Effector CD8-positive, alpha-beta T cell (primary cell): ENCODE measurements at regions not wholly inside any gene's neighbourhood (a gene's known extent, or its start where the extent isn't known, plus 50 kb on each side); places are given as distances from the start of the nearest gene placed in this dataset.

Source experiments
- DNase-seq: peaks from one replicate; lab custom pipeline; 2025; lab: John Stamatoyannopoulos, UW

DNA sequence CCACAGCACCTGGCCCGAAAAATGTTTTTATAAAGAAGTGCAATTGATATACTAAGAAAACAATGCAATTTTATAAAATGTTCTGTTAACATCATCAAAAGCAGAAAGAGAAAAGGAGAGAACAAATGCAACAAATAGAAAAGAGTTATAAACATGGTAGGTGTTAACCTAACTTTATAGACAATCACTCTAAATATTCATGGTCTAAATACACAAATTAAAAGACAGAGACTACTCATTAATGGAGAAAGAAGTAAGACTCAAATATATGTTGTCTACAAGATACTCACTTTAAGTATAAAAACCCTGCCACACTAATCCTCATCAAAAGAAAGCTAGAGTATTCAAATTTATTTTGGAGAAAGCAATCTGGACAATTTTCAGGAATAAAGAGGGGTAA is 425.3 kb upstream of the ANKRD30A start:
- no peak for DNase-seq

DNA sequence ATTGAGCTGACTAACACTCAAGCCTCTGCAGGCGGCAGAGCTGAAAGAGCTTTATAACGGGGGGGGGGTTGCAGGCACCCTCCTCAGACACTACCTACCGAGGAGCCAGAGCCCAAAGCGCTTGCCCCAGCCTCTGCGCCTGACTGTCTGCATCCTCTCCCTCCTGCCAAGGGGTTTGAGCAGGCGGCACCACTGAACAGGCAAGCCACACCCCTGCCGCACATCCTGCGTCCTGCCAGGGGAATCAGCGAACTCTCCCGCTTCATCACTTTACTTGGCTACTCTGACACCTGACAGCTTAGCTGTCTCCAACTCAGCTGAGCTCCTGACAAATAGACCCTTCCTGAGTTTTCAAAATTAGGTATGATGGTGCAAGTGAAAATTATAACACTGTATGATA is 432.6 kb upstream of the ANKRD30A start:
- DNase-seq: no peak

DNA sequence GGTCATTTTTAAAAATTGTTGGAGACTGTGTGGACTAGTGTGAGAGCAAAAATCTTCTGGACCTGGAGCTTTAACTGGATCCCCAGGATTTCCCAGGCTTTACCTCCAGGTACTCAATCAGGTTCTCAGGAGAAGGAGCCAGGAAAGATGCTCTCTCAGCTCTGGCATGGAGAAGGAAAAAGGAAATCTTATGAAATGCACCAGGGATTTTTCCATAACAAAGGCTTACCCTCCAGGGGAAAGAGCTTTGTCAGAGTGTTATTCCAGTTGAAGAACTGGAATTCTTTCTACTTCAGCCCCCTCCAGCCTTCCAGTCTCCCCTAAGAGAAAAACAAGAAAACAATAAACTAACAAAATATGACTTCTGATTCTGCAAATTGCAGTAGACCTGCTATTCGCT is 436.7 kb upstream of the ANKRD30A start:
- DNase-seq: no peak

DNA sequence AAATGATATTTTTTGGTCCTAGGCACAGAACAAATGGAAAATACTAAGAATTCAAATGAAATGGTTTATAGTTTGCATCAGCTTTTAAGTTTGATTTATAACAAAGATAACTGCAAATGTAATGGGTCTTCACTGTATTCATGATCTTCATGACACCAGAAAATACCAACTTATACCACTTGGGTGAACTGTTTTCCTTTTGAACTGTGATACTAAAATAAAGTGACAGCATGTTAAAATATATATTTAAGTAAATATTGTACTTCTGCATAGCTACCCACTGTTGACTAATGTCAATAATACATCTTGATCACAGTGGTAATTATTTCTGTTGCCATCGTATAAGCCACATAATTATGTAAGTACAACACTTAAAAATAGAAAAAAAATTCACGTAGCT is 442.0 kb upstream of the ANKRD30A start:
- no peak for DNase-seq

DNA sequence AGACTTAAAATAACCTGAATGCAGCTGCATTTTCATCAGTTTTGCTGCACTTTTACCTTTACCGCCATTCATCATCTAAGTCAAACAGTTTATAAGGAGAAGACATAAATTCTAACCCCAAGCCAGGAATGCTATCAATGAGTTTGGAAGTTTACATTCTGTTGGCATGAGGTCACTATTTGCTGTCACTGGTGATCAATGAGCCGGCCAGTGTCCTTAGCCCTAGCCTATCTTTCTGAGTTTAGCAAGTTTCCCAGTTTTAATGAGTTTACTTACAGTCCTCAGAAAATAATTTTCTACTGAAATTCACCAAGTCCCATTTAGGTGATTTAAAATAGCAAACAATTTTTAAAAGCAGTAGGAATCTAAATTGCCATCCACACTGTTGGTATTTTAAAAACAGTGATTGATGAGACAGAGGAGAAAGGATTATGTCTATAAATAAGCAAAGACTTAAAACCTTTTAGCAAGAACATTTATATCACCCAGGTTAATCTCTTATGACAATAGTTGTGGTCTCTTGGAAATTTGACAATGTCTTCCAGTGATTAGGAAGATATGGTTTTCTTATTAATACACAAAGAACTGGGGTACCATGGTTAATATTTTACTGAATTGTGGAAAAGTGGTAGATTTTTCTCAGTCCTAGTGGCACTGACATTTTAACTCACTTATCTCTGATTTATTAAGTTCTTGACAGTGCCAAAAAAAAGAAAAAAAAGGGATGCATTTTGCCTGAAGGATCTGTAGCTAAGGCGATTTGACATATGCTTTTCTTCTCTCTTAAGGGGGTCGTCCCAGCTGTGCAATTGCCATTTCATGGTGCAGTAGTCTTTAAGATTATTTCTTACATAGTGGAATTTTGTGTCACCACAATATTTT is 443.4 kb upstream of the ANKRD30A start:
- DNase-seq: no peak

DNA sequence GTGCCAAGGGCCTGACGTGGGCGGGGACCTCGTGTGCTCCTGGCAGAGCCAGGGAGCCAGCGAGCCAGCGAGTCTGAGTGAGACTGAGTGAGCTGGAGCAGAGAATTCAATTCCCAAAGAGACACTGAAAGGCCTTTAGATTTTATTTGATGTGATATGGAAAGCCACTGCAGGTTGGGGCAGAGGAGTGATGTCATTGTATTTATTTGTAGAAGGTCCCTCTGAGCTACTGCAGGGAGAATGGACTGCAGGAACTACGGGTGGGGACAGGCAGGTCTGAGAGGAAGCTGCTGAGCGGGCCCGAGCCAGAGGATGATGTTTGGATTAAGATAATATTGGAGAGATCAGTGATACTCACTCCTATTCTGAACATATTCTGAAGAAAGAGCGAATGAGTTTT is 445.8 kb upstream of the ANKRD30A start:
- DNase-seq: no peak

DNA sequence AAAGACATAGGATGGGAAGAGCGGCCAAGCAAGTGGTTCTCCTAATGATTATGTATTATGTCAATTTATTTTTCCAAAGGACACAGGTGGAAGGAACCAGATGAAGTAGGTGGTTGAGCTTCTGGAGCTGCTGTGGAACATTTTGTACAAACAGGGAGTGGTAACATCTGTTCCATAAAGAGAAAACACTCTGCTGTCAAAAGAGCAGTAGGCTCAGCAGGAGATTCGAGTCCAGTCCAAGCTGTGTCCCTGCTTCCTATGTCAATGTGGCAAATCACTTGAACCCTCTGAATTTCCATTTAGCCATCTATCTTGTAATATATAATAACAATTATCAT is 448.0 kb upstream of the ANKRD30A start:
- no peak for DNase-seq

DNA sequence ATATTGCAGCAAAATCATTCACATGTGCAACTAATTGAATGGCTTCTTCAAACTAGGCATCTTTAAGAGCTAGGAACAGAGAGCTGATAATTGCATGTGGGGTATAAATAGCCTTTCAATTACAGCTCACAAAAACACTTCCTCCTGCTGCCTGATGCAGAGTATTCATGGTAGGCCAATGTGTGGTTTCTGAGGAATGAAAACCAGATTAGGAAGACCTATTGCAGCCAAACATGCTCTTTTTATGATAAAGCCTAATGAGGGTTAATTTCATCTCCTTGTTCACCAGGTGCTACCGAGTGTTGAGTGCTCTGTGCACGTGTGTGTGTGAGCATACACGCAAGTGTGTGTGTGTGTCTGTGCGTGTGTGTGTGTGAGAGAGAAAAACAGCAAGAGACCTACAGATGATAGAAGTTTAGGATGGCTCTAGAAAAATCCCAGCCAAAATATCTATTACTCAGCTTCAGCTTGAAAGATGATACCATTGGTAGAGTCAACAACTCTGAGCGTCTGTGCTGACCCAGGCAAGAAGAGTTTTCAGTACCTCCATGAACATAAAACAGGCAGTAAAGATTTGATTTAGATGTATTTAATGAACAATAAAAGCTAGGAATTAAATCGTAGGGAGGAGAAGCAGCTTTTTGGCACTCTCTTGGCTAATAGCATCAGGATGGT is 448.5 kb upstream of the ANKRD30A start:
- no peak for DNase-seq

DNA sequence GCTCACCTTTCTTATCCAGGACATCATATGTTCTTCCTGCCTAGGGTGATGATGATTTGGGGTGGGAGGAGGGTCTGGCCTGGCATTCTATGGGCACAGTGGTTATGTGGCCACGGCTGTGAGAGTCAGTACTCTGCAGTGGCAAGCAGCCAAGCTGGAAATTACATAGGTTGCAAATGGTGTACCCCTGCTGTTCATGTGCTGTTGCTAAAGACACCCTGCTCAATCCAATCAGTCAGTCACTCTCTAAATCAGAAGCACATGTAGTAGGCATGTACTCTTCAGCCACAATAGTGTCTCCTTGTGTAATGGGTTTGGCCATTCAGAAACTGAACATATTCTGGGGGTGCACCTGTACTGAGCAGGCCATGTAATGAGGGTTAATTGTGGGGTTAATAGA is 449.1 kb upstream of the ANKRD30A start:
- no peak for DNase-seq

DNA sequence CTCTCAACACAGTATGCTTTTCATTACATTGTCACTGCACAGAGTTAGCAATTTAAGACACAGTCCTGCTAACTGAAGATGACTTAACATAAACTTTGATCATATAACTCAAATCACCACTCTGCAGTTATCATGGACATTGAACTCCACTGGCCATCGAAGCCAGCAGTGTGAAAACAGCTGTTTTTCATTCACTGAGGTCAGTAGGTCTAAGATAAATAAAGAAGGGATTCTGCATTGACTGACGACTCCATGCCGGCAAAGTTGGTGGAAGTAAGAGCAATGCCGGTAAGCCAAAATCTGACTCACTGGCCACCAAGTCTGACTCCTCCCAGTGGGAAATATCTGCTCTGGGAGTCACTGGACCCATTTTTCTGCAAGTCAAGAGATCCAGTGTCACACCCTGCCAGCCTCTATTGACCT is 449.9 kb upstream of the ANKRD30A start:
- no peak for DNase-seq

DNA sequence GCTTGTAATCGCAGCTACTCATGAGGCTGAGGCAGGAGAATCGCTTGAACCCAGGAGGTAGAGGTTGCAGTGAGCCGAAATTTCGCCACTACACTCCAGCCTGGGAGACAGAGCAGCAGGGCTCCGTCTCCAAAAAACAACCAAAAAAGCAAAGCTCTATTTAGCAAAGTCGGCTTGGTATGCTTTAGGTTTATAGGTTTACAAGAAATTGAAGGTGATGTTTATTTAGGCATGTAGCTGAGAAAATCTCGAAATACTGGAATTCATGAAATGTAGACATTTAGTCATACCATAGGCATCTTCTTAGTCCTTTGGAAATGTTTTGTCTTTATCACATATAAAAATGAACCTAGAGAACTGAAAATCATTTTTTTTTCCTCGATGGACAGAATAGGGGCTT is 453.8 kb upstream of the ANKRD30A start:
- DNase-seq: no peak

DNA sequence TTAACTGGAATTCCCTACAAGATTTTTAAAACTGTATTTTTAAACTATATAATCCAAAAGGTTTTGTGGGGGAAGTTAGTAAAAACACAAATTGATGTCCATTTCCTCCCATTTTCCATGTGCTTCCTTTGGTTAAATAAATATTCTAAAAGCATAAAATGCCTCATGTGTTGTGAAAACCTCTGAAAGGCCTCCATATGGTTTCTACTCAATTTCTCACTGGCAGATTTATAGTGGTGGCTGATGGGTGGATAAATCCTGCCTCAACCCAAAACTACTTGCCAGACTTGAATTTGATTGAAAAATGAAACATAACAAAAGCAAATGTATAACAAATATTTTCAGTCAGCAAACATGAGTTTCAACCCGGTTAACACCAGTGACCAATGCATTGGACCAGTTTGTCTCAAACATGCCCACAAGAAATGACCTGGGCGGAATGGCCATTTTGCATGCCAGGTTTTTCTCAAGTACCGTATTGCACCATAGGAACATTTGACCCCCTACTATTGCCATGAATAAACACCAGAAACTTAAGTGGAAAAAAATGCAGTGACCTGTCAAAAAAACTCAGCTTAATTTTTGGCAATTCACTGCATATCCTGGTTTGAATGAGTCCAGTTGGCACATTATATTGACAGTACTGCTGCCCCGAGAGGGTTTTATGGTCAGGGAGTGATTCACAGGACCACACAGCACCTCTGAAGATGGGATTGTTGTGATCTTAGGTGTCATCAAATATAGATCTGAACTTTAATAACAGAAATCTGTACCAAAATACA is 454.6 kb upstream of the ANKRD30A start:
- no peak for DNase-seq

DNA sequence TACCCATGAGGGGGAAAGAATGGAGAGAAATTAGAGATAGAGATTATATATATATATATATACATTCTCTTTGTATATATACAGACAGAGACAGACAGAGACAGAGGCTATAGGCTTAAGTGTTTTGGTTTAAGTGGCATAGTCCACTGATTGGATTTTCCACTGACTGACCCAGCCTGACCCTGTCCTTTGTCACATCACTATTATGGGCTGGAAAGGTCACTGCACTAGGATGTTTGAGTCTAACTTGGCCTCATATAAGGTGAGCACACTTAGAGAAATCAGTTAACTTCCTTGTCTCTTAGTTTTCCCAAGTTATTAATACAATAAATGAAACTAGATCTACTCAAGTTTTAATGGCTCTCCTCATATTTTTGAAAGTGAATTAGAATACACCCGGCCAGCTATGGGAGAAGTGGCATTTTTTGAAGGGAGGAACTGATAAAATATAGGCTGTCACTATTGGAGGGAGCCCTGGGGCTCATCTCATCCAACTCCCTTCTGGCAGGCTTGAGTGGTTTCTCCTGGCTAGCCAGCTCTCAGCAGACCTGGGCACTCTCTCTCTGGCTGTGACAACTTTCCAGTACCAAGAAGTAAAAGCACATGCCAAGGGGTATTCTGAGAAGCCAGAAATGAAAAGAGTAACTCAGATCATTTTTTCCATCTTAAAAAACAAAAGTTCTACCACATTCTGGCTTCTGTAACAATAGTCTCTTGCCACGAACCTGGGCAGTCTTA is 455.6 kb upstream of the ANKRD30A start:
- no peak for DNase-seq

DNA sequence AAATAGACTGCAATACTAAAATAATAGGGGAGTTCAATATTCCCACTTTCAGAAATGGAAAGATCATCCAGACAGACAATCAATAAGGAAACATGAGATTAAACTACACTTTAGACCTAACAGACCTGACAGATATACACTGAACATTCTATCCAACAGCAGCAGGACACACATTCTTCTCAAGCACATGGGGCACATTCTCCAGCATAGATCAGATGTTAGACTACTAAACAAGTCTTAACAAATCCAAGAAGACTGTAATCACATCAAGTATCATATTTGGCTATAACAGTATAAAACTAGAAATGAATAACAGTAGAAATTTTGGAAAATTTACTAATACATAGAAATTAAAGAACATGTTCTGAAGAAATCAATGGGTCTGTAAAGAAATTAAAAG is 458.9 kb upstream of the ANKRD30A start:
- no peak for DNase-seq

DNA sequence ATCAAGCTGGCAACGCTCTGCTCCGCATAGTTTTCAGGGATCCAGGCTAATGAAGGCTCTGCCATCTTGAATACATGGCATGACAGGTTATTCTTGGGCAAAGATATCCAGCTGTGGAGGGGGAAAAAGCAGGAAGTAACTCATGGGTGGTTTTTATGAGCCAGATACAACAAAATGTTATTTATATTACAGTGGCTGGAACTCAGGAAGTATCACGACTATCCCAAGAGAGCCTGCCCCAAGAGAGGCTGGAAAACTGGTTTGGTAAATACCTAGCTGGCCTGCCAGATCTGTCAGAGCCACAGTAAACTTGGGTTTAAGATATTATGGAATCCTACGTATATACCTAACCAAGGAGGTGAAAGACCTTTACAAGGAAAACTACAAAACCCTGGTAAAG is 462.8 kb upstream of the ANKRD30A start:
- no peak for DNase-seq

DNA sequence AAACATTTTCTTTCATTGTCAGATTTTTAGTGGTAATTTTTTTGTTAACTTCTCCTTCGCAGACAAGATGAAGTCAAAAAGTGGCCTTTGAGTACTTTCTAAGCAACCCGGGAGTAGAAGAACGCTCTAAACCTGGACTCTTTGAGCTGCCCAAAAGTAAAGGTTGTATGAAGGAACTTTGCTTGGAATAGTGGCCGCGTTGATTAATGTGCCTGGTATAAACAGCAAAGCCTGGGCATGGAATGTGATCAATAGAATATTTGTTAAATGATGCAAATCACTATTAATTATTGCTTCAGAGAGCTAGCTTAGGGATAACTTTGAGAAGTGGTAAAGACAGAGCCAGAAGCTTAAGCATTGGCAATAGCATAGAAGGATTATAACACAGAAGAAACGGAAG is 475.1 kb upstream of the ANKRD30A start:
- DNase-seq: no peak

DNA sequence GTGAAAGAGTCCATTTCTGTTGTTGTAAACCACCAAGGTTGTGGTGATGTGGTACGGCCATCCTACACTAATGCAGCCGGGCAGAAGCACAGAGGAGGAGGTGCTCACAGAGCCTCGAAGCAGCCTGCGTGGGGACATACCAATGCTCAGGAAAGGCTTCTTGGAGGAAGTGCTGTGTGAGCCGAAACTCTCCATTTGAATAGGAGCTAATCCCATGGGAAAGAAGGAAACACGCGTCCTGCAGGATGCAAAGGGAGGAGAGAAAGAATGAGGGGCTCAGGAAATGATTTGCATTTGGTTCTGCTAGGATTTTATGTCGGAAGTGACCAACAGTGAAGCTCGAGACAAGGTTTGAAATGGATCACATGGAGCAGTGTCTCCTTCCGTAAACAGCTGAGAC is 477.9 kb upstream of the ANKRD30A start:
- no peak for DNase-seq

DNA sequence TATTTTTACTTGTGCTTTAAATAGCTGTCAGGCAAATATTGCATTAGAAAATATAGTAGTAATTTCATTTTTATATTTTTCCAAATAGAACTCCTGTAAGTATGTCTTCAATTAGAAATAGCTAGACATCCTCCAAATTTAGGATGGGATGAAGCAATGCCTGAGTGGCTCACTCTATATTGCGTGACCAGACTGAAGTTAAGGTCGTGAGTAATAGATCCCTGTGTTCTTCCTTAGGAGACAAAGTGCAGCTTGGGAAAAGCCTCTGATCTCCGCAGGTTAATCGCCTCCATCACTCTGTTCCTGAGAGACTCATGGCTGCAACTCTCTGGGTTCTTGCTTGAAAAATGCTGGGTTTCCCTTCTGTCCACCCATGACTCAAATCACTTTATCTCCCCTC is 484.8 kb upstream of the ANKRD30A start:
- DNase-seq: no peak

DNA sequence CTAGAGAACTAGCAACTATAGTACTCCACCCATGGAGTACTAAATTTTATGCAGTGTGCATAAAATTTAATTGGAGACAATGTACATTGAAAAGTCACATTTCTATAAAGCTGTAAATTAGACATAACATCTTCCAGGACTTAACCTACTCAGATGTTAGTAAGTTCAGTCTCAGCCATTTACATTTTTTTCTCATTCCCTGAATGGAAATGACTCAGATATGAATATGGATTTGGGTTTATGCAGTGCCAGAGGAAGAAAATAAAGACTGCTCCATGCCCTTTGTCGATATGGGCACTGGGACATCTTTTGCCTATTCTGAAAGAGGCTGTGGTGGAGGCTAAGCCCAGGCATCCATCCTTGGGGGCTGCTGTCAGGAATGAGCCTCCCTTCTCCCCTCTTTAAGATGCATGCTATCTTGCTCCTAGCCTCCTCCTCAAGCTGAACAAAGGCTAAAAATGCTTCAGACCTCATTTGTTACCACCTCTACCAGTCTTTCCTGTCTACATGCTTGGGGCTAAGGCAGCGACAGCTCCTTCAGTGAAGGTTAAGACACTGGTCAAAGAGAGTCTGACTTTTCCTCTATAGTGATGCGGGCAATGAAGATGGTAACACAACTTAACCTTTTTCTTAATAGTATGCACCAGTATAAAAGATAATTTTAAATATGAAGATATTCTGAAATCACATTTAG is 486.8 kb upstream of the ANKRD30A start:
- DNase-seq: no peak

DNA sequence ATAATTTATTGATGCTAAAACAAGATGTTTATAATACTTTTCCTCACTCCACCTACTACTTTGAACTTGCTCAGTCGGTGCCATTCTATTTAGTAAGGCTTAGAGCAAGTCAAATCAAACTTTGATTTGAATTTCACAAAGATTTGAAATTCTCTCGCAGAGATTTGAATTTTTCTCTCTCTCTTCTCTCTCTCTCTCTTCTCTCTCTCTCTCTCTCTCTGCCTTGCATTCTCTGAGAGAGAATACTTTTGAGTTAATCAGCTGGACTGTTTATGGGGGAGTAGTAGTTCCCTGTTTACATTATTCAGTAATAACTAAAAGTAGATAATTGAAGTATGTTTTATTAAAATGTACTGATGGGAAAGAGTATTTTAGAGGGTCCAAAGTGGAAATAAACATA is 488.5 kb upstream of the ANKRD30A start:
- DNase-seq: no peak

DNA sequence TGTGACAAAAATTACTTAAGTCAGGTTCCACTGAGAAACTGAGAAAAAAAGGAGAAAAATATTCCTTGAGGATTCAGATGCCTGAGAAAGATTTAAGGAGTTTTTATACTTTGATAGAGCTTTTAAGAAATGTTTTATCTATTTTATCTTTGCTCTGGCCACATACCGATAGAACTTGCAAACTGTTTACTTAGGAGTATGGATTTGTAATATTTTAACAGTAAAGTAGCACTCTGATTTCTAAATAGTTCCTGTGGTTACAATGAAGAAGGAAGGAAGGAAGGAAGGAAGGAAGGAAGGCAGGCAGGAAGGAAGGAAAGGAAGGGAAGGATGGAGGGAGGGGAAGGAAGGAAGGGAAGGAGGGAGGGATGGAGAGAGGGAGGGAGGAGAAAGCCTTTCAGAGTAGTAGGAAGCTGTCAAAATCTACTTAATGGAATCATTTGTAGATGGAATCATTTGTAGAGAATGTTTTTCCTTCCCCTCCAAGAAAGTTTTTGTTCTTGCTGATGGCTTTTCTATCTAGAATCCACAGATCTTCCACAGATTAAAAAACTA is 489.0 kb upstream of the ANKRD30A start:
- no peak for DNase-seq
